A549 (cell line): ENCODE measurements at regions not wholly inside any gene's neighbourhood (a gene's known extent, or its start where the extent isn't known, plus 50 kb on each side); places are given as distances from the start of the nearest gene placed in this dataset.

Experiments used
- ATAC-seq, 2 experiments: fragments of 200-7000 bp in 1 of 2; fragments of >200 bp in 1 of 2; cut with Nextera tagmentation in 1 of 2; cut with Tn5 transposase in 1 of 2; 3 replicates each; pipeline versions ENCODE4 v1.8.0 to v1.9.1; 2018 to 2020; ENCODE audit warnings: mild to moderate bottlenecking in 1 of 2, moderate library complexity in 1 of 2
- CTCF ChIA-PET: fragments of 300-600 bp; sonication (Branson Sonifier 250); formaldehyde crosslinking; extraction: SDS; loops from one replicate; lab custom pipeline; 2021; ENCODE audit warnings: antibody characterized with exemption, inconsistent platforms; lab: Yijun Ruan, JAX
- POLR2A ChIA-PET: fragments of 350-600 bp; formaldehyde crosslinking; extraction: SDS; loops from one replicate; lab custom pipeline; 2021; ENCODE audit warnings: antibody characterized with exemption, inconsistent platforms; lab: Yijun Ruan, JAX
- DNase-seq, 2 experiments: peaks; one replicate each; pipeline versions ENCODE4 v3.0.0 to v3.0.0-alpha.2; 2011 to 2016; ENCODE audit warnings: low read depth in 1 of 2, low spot score in 1 of 2
- FAIRE-seq: peaks from 2 replicates; lab custom pipeline; 2011; peaks lifted over from hg19 to GRCh38; lab: Jason Lieb, UNC
- H3K27ac ChIP-seq, 2 experiments: fragments of >200 bp; sonication (Bioruptor Twin); formaldehyde crosslinking; 3 replicates each; pipeline ENCODE4 v1.5.1; 2016 to 2017
- H3K4me1 ChIP-seq: fragments of >200 bp; sonication (Bioruptor Twin); formaldehyde crosslinking; 3 replicates; pipeline ENCODE4 v1.6.1; 2016
- H3K4me2 ChIP-seq: fragments of >200 bp; sonication (Bioruptor Twin); formaldehyde crosslinking; 3 replicates; pipeline ENCODE4 v1.6.1; 2016
- H3K4me3 ChIP-seq: fragments of >200 bp; sonication (Bioruptor Twin); formaldehyde crosslinking; 3 replicates; pipeline ENCODE4 v1.5.1; 2016
- H3K9me3 ChIP-seq: fragments of >200 bp; sonication (Bioruptor Twin); formaldehyde crosslinking; 3 replicates; pipeline ENCODE4 v1.6.1; 2016
- BCL3 ChIP-seq: fragments of >200 bp; sonication (Bioruptor Twin); formaldehyde crosslinking; IDR thresholded peaks from 3 replicates; pipeline ENCODE4 v1.6.1; 2016
- BHLHE40 ChIP-seq: IDR thresholded peaks from 2 replicates; pipeline ENCODE4 v1.6.1; 2012; ENCODE audit warnings: low read depth, low read length, inconsistent platforms
- CBX2 ChIP-seq: fragments of 200-600 bp; sonication (generic); IDR thresholded peaks from 2 replicates; pipeline ENCODE4 v1.6.1; 2016; ENCODE audit warnings: low read depth, mild to moderate bottlenecking, borderline replicate concordance
- CEBPB ChIP-seq, 2 experiments: fragments of >200 bp in 1 of 2; sonication (Bioruptor Twin) in 1 of 2; formaldehyde crosslinking in 1 of 2; IDR thresholded peaks; 2 replicates each; pipeline ENCODE4 v1.6.1; 2012 to 2016
- CHD2 ChIP-seq: fragments of 150-350 bp; IDR thresholded peaks from 2 replicates; pipeline ENCODE4 v1.6.1; 2014; ENCODE audit warnings: low read length; ENCODE audit not compliant: partially characterized antibody
- ELK1 ChIP-seq: fragments of 150-350 bp; IDR thresholded peaks from 2 replicates; pipeline ENCODE4 v1.6.1; 2014; ENCODE audit warnings: low read depth, mild to moderate bottlenecking, low read length
- ESRRA ChIP-seq: fragments of 150-350 bp; IDR thresholded peaks from 2 replicates; pipeline ENCODE4 v1.6.1; 2014; ENCODE audit warnings: mild to moderate bottlenecking, low read length, borderline replicate concordance
- FOXS1 ChIP-seq: fragments of 250-450 bp; sonication (Bioruptor Pico); IDR thresholded peaks from 2 replicates; pipeline ENCODE4 v1.5.0; 2020; ENCODE audit warnings: mild to moderate bottlenecking, moderate library complexity
- HOXB5 ChIP-seq: fragments of 250-450 bp; sonication (Bioruptor Pico); IDR thresholded peaks from 2 replicates; pipeline ENCODE4 v1.5.0; 2020; ENCODE audit warnings: mild to moderate bottlenecking, moderate library complexity
- JUNB ChIP-seq: fragments of >200 bp; sonication (Bioruptor Twin); formaldehyde crosslinking; IDR thresholded peaks from 2 replicates; pipeline ENCODE4 v1.6.1; 2016
- KDM1A ChIP-seq: fragments of 200-600 bp; sonication (generic); IDR thresholded peaks from 2 replicates; pipeline ENCODE4 v1.6.1; 2016; ENCODE audit warnings: low read depth, mild to moderate bottlenecking
- MAFK ChIP-seq: fragments of 450-650 bp; IDR thresholded peaks from 2 replicates; pipeline ENCODE4 v1.6.1; 2014; ENCODE audit not compliant: partially characterized antibody
- MYC ChIP-seq: IDR thresholded peaks from 2 replicates; pipeline ENCODE4 v1.6.1; 2012; ENCODE audit warnings: mild to moderate bottlenecking, inconsistent platforms, low read length, improper control_type of control experiment, borderline replicate concordance
- NFE2L2 ChIP-seq: fragments of 150-350 bp; conservative IDR thresholded peaks from 2 replicates; pipeline ENCODE4 v1.6.1; 2014; ENCODE audit warnings: low read length
- NPAS2 ChIP-seq: fragments of 250-450 bp; sonication (Bioruptor Pico); IDR thresholded peaks from 2 replicates; pipeline ENCODE4 v1.8.0; 2022; ENCODE audit warnings: mild to moderate bottlenecking, moderate library complexity, borderline replicate concordance
- PBX3 ChIP-seq: IDR thresholded peaks from 2 replicates; pipeline ENCODE4 v1.6.1; 2012
- PHF8 ChIP-seq: fragments of 200-600 bp; sonication (generic); IDR thresholded peaks from 2 replicates; pipeline ENCODE4 v1.6.1; 2016; ENCODE audit warnings: low read depth, mild to moderate bottlenecking, antibody characterized with exemption, moderate library complexity, borderline replicate concordance
- POLR2AphosphoS2 ChIP-seq: conservative IDR thresholded peaks from 2 replicates; pipeline ENCODE4 v1.6.1; 2012; ENCODE audit warnings: low read length, improper control_type of control experiment, inconsistent platforms
- RAD21 ChIP-seq, 2 experiments: fragments of >200 bp in 1 of 2; sonication (Bioruptor Twin) in 1 of 2; formaldehyde crosslinking in 1 of 2; IDR thresholded peaks in 1 of 2; conservative IDR thresholded peaks in 1 of 2; 2 replicates in 1 of 2; 3 replicates in 1 of 2; pipeline ENCODE4 v1.6.1; 2012 to 2018; ENCODE audit warnings: inconsistent platforms in 1 of 2
- USF2 ChIP-seq: fragments of 450-650 bp; IDR thresholded peaks from 2 replicates; pipeline ENCODE4 v1.6.1; 2014; ENCODE audit warnings: antibody characterized with exemption
- ZC3H11A ChIP-seq: fragments of 450-650 bp; IDR thresholded peaks from 2 replicates; pipeline ENCODE4 v1.6.1; 2014; ENCODE audit warnings: antibody characterized with exemption, mild to moderate bottlenecking
- ZFP36 ChIP-seq: fragments of 450-650 bp; IDR thresholded peaks from 2 replicates; pipeline ENCODE4 v1.6.1; 2014; ENCODE audit warnings: borderline replicate concordance; ENCODE audit not compliant: partially characterized antibody
- ZSCAN20 ChIP-seq: fragments of 250-450 bp; sonication (Bioruptor Pico); IDR thresholded peaks from 2 replicates; pipeline ENCODE4 v1.8.0; 2022; ENCODE audit warnings: mild to moderate bottlenecking, moderate library complexity
- WGBS: methylation state at CpG from one replicate; pipeline ENCODE4 v1.1.6; 2017; ENCODE audit errors: missing lambda C conversion rate; 5-methylcytosine and 5-hydroxymethylcytosine counted together

GRCh38 chr16:73412416-73412815, 364.5 kb upstream of the ZFHX3 start:
- Histone ChIP-seq H3K27ac (no peak overlapping the region), H3K9me3 (no peaks in the 10 kb centered on the region), H3K4me1 (no peaks in the 10 kb centered on the region), H3K4me2 (no peak overlapping the region), H3K4me3 (no peak overlapping the region)
- WGBS: 51% methylated on average over 7 of the region's 7 CpGs
- ChIA-PET POLR2A (no interaction called here), CTCF (no interaction called here)
- no peak for TF ChIP-seq POLR2AphosphoS2
- no peak for TF ChIP-seq RAD21 (conservative IDR thresholded peaks at IDR 0.05 in 1 of 2, IDR thresholded peaks at IDR 0.05 in 1 of 2)
- no peak for TF ChIP-seq PHF8
- no peak for TF ChIP-seq JUNB
- TF ChIP-seq USF2: no peak
- TF ChIP-seq KDM1A: no peak
- no peak for TF ChIP-seq ELK1
- no peak for TF ChIP-seq ESRRA
- no peak for TF ChIP-seq NFE2L2
- no peak for TF ChIP-seq PBX3
- no peak for TF ChIP-seq FOXS1
- TF ChIP-seq CEBPB (IDR thresholded peaks at IDR 0.05): no peak
- TF ChIP-seq ZC3H11A: no peak
- TF ChIP-seq CBX2: no peak
- TF ChIP-seq CHD2: no peak
- ATAC-seq (no peak), FAIRE-seq (no peak), DNase-seq (no peak)

GRCh38 chr16:73408716-73409115, 360.8 kb upstream of the ZFHX3 start:
- POLR2A ChIA-PET: no interaction called here
- Histone ChIP-seq H3K27ac (no peak overlapping the region), H3K4me3 (no peak overlapping the region), H3K9me3 (no peaks in the 10 kb centered on the region)
- no peak for DNase-seq
- CTCF ChIA-PET: interaction anchor here (0.6 kb wide), 1 partner anchor 576 kb away, joined by 3 read pairs; no protein-coding TSS in a partner anchor
- no peak for TF ChIP-seq ZFP36
- no peak for TF ChIP-seq BCL3
- no peak for TF ChIP-seq MAFK
- TF ChIP-seq MYC: no peak
- TF ChIP-seq ZSCAN20 (CRISPR knock-in tag): no peak
- no peak for TF ChIP-seq NPAS2
- no peak for TF ChIP-seq BHLHE40
- TF ChIP-seq CBX2: no peak
- TF ChIP-seq CEBPB (IDR thresholded peaks at IDR 0.05): no peak
- no peak for TF ChIP-seq HOXB5 (CRISPR knock-in tag)
- TF ChIP-seq, all 56 proteins: peak for 0
- Histone ChIP-seq H3K4me1 (no peaks in the 10 kb centered on the region), H3K4me2 (no peak overlapping the region)
- ATAC-seq: no peak
- no peak for FAIRE-seq
- 53% methylated on average over 6 of the region's 6 CpGs for WGBS
